ENCODE measurements at regions not wholly inside any gene's neighbourhood (a gene's known extent, or its start where the extent isn't known, plus 50 kb on each side); places are given as distances from the start of the nearest gene placed in this dataset.

DNA sequence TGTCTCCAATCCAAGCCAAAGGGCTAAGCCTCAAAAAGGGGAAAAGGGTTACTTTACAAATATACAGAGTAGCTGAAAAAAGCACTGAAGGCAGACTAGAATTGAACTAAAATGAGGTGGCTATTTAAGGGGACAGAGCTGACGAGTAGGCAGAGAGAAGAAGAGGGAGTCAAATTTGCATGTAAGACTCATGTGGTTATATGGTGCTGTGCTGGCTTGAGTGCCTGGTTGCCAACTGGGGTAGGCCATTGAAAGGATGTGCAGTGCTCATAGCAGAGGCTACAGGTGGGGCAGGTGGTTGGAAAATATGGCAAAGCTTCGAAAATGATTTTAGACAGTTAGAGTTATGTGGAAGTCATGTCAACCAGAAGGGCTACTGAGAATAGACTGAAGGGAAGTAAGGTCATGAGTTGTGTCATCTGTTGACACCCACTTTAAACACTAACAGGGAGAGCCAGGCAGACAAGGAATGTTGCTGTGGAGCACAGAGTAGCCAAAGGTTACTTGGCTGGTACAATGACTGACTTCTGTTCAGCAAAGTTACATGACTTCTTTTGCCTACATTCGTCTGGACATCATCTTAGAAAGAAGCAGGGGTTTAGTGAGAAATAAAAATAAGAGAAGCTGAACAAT lies 1210.4 kb downstream of the ADGRL3 start:
- TF ChIP-seq, protein P1, sequence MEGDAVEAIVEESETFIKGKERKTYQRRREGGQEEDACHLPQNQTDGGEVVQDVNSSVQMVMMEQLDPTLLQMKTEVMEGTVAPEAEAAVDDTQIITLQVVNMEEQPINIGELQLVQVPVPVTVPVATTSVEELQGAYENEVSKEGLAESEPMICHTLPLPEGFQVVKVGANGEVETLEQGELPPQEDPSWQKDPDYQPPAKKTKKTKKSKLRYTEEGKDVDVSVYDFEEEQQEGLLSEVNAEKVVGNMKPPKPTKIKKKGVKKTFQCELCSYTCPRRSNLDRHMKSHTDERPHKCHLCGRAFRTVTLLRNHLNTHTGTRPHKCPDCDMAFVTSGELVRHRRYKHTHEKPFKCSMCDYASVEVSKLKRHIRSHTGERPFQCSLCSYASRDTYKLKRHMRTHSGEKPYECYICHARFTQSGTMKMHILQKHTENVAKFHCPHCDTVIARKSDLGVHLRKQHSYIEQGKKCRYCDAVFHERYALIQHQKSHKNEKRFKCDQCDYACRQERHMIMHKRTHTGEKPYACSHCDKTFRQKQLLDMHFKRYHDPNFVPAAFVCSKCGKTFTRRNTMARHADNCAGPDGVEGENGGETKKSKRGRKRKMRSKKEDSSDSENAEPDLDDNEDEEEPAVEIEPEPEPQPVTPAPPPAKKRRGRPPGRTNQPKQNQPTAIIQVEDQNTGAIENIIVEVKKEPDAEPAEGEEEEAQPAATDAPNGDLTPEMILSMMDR (IDR thresholded peaks at IDR 0.05): no peak
- no peak for TF ChIP-seq EP300 (IDR thresholded peaks at IDR 0.05)
